ENCODE measurements at regions not wholly inside any gene's neighbourhood (a gene's known extent, or its start where the extent isn't known, plus 50 kb on each side); places are given as distances from the start of the nearest gene placed in this dataset.
"Not testable (repeated sequence)": the region's sequence is repeated elsewhere in the genome, so short reads cannot be mapped to it uniquely, and the experiment has no call there.

- H3K4me2 ChIP-seq (ENCODE audit: low read depth, low read length, poor library complexity, severe bottlenecking); H3K9ac ChIP-seq (ENCODE audit: low read depth, low read length, poor library complexity, severe bottlenecking): not testable (repeated sequence)
These were observed 207.5 kb downstream of the LMLN start for GRCh38 chr3:198167339-198168039.

DNA sequence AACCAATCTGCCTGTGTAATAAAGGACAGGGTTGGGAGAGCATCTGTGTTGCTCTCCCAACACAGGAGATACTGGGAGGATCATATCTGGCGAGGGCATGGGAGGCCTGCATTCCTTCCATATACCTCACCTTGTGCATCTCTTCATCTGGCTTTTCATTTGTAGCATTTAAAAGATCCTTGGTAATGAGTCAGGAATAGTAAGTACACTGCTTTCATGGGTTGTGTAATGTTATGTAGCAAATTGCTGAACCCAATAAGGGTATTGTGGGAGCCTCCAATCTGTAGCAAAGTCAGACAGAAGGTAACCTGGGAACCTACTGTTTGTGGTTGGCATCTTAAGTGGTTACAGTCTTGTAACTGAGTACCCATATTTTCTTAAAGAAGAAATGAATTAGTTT, 210.8 kb downstream of the LMLN start:
- not testable (repeated sequence) for H3K36me3 ChIP-seq (ENCODE audit: insufficient read depth, low read length); H3K4me3 ChIP-seq (ENCODE audit: low read length, poor library complexity, severe bottlenecking); H2AFZ ChIP-seq (ENCODE audit: low read length); H3K9ac ChIP-seq (ENCODE audit: low read depth, low read length, poor library complexity, severe bottlenecking); H4K20me1 ChIP-seq (ENCODE audit: insufficient read depth, low read length, poor library complexity, severe bottlenecking); H3K9me2 ChIP-seq (replicated peaks; ENCODE audit: low read depth, low read length); H3K79me2 ChIP-seq (ENCODE audit: insufficient read depth, low read length); H3K4me1 ChIP-seq (ENCODE audit: insufficient read depth, low read length, poor library complexity, severe bottlenecking); H3K27me3 ChIP-seq (ENCODE audit: insufficient read depth, low read length, poor library complexity, severe bottlenecking); H3F3A ChIP-seq (ENCODE audit: low read depth); H3K4me2 ChIP-seq (ENCODE audit: low read depth, low read length, poor library complexity, severe bottlenecking); H3K9me3 ChIP-seq (ENCODE audit: insufficient read depth, low read depth, low read length)

More at GRCh38 chr3:198167339-198168039, 207.5 kb downstream of the LMLN start:
- H3K4me1 ChIP-seq (ENCODE audit: insufficient read depth, low read length, poor library complexity, severe bottlenecking); H4K20me1 ChIP-seq (ENCODE audit: insufficient read depth, low read length, poor library complexity, severe bottlenecking); H3K9me3 ChIP-seq (ENCODE audit: insufficient read depth, low read depth, low read length); H3F3A ChIP-seq (ENCODE audit: low read depth); H3K27me3 ChIP-seq (ENCODE audit: insufficient read depth, low read length, poor library complexity, severe bottlenecking); H3K79me2 ChIP-seq (ENCODE audit: insufficient read depth, low read length); H2AFZ ChIP-seq (ENCODE audit: low read length); H3K9me2 ChIP-seq (replicated peaks; ENCODE audit: low read depth, low read length); H3K36me3 ChIP-seq (ENCODE audit: insufficient read depth, low read length); H3K4me3 ChIP-seq (ENCODE audit: low read length, poor library complexity, severe bottlenecking): not testable (repeated sequence)
- TF ChIP-seq, protein P1, sequence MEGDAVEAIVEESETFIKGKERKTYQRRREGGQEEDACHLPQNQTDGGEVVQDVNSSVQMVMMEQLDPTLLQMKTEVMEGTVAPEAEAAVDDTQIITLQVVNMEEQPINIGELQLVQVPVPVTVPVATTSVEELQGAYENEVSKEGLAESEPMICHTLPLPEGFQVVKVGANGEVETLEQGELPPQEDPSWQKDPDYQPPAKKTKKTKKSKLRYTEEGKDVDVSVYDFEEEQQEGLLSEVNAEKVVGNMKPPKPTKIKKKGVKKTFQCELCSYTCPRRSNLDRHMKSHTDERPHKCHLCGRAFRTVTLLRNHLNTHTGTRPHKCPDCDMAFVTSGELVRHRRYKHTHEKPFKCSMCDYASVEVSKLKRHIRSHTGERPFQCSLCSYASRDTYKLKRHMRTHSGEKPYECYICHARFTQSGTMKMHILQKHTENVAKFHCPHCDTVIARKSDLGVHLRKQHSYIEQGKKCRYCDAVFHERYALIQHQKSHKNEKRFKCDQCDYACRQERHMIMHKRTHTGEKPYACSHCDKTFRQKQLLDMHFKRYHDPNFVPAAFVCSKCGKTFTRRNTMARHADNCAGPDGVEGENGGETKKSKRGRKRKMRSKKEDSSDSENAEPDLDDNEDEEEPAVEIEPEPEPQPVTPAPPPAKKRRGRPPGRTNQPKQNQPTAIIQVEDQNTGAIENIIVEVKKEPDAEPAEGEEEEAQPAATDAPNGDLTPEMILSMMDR (conservative IDR thresholded peaks at IDR 0.05; ENCODE audit: low read length), result peak; percentile 60

DNA sequence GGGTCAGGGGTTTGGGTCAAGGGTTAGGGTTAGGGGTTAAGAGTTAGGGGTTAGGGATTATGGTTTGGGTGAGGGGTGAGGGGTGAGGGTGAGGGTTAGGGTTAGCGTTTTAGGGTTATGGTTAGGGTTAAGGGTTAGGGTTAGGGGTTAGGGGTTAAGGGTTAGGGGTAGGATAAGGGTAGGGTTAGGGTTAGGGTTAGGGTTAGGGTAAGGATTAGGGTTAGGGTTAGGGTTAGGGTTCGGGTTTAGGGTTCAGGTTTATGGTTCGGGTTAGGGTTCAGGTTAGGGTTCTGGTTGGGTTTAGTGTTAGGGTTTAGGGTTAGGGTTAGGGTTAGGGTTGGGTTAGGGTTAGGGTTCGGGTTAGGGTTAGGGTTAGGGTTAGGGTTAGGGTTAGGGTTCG, 213.1 kb downstream of the LMLN start:
- not testable (repeated sequence) for H3K9me3 ChIP-seq (ENCODE audit: insufficient read depth, low read depth, low read length); H3K79me2 ChIP-seq (ENCODE audit: insufficient read depth, low read length); H3K36me3 ChIP-seq (ENCODE audit: insufficient read depth, low read length); H3K4me3 ChIP-seq (ENCODE audit: low read length, poor library complexity, severe bottlenecking); H4K20me1 ChIP-seq (ENCODE audit: insufficient read depth, low read length, poor library complexity, severe bottlenecking); H3F3A ChIP-seq (ENCODE audit: low read depth); H3K4me2 ChIP-seq (ENCODE audit: low read depth, low read length, poor library complexity, severe bottlenecking); H3K27me3 ChIP-seq (ENCODE audit: insufficient read depth, low read length, poor library complexity, severe bottlenecking); H3K4me1 ChIP-seq (ENCODE audit: insufficient read depth, low read length, poor library complexity, severe bottlenecking); H3K9me2 ChIP-seq (replicated peaks; ENCODE audit: low read depth, low read length); H3K9ac ChIP-seq (ENCODE audit: low read depth, low read length, poor library complexity, severe bottlenecking); H2AFZ ChIP-seq (ENCODE audit: low read length)

DNA sequence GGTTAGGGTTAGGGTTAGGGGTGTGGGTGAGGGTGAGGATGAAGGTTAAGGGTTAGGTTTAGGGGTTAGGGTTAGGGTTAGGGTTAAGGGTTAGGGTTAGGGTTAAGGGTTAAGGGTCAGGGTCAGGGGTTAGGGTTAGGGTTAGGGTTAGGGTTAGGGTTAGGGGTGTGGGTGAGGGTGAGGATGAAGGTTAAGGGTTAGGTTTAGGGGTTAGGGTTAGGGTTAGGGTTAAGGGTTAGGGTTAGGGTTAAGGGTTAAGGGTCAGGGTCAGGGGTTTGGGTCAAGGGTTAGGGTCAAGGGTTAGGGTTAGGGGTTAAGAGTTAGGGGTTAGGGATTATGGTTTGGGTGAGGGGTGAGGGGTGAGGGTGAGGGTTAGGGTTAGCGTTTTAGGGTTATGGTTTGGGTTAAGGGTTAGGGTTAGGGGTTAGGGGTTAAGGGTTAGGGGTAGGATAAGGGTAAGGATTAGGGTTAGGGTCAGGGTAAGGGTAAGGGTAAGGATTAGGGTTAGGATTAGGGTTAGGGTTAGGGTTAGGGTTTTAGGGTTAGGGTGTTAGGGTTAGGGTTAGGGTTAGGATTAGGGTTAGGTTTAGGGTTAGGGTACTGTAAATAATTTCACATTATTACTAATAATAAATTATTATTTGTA, 214.0 kb downstream of the LMLN start:
- H3K9me3 ChIP-seq (ENCODE audit: insufficient read depth, low read depth, low read length); H2AFZ ChIP-seq (ENCODE audit: low read length); H3K27me3 ChIP-seq (ENCODE audit: insufficient read depth, low read length, poor library complexity, severe bottlenecking); H3K4me2 ChIP-seq (ENCODE audit: low read depth, low read length, poor library complexity, severe bottlenecking); H3K79me2 ChIP-seq (ENCODE audit: insufficient read depth, low read length); H3K4me1 ChIP-seq (ENCODE audit: insufficient read depth, low read length, poor library complexity, severe bottlenecking); H3K36me3 ChIP-seq (ENCODE audit: insufficient read depth, low read length); H4K20me1 ChIP-seq (ENCODE audit: insufficient read depth, low read length, poor library complexity, severe bottlenecking); H3F3A ChIP-seq (ENCODE audit: low read depth); H3K4me3 ChIP-seq (ENCODE audit: low read length, poor library complexity, severe bottlenecking); H3K9ac ChIP-seq (ENCODE audit: low read depth, low read length, poor library complexity, severe bottlenecking); H3K9me2 ChIP-seq (replicated peaks; ENCODE audit: low read depth, low read length): not testable (repeated sequence)
